Muscle layer of duodenum (tissue), 2 donors: ENCODE measurements at regions not wholly inside any gene's neighbourhood (a gene's known extent, or its start where the extent isn't known, plus 50 kb on each side); places are given as distances from the start of the nearest gene placed in this dataset.

ENCODE experiments used
- H3K27ac ChIP-seq: one replicate; pipeline ENCODE4 v1.7.0; 2013; ENCODE audit warnings: mild to moderate bottlenecking, low read length
- H3K27me3 ChIP-seq: one replicate; pipeline ENCODE4 v1.7.0; 2013; ENCODE audit warnings: low read depth, mild to moderate bottlenecking, control low read depth, low read length
- H3K36me3 ChIP-seq, 2 donors: one replicate each; pipeline ENCODE4 v1.7.0; 2013; ENCODE audit warnings: low read length in 2 of 2, control low read depth in 1 of 2, mild to moderate bottlenecking in 1 of 2; ENCODE audit not compliant: insufficient read depth in 2 of 2, control insufficient read depth in 1 of 2
- H3K4me1 ChIP-seq, 2 donors: one replicate each; pipeline ENCODE4 v1.7.0; 2013; ENCODE audit warnings: low read length in 2 of 2, mild to moderate bottlenecking in 2 of 2, control low read depth in 1 of 2, moderate library complexity in 1 of 2; ENCODE audit not compliant: insufficient read depth in 2 of 2, control insufficient read depth in 1 of 2
- H3K4me3 ChIP-seq, 2 donors: one replicate each; pipeline ENCODE4 v1.7.0; 2013; ENCODE audit warnings: low read length in 2 of 2, low read depth in 1 of 2, mild to moderate bottlenecking in 1 of 2
- H3K9me3 ChIP-seq, 2 donors: one replicate each; pipeline ENCODE4 v1.7.0; 2013; ENCODE audit warnings: low read length in 2 of 2, control low read depth in 1 of 2, mild to moderate bottlenecking in 1 of 2; ENCODE audit not compliant: control insufficient read depth in 1 of 2
- donor health status: healthy.

- H3K27ac ChIP-seq = no peak overlapping the region
- no peaks in the 10 kb centered on the region for H3K27me3 ChIP-seq
- H3K36me3 ChIP-seq = no peaks in the 10 kb centered on the region
- peaks cover 2 to 4% of the 10 kb centered on the region in 2 donors for H3K4me1 ChIP-seq
- no peak overlapping the region for H3K4me3 ChIP-seq
- H3K9me3 ChIP-seq = no peaks in the 10 kb centered on the region
These were observed 493.9 kb downstream of the MN1 start for GRCh38 chr22:27307545-27308247.

- Histone ChIP-seq H3K4me3 (no peak overlapping the region), H3K27me3 (no peaks in the 10 kb centered on the region), H3K4me1 (peaks cover 9 to 11% of the 10 kb centered on the region in 2 donors), H3K36me3 (no peaks in the 10 kb centered on the region), H3K27ac (no peak overlapping the region), H3K9me3 (no peaks in the 10 kb centered on the region)
These were observed 493.0 kb downstream of the MN1 start for GRCh38 chr22:27308513-27308912.

- no peak overlapping the region for H3K27ac ChIP-seq
- H3K4me1 ChIP-seq = peaks cover 11 to 12% of the 10 kb centered on the region in 2 donors
- H3K27me3 ChIP-seq = no peaks in the 10 kb centered on the region
- no peak overlapping the region for H3K4me3 ChIP-seq
- H3K36me3 ChIP-seq = no peaks in the 10 kb centered on the region
- no peaks in the 10 kb centered on the region for H3K9me3 ChIP-seq
These were observed 491.9 kb downstream of the MN1 start for GRCh38 chr22:27309697-27310096.

DNA sequence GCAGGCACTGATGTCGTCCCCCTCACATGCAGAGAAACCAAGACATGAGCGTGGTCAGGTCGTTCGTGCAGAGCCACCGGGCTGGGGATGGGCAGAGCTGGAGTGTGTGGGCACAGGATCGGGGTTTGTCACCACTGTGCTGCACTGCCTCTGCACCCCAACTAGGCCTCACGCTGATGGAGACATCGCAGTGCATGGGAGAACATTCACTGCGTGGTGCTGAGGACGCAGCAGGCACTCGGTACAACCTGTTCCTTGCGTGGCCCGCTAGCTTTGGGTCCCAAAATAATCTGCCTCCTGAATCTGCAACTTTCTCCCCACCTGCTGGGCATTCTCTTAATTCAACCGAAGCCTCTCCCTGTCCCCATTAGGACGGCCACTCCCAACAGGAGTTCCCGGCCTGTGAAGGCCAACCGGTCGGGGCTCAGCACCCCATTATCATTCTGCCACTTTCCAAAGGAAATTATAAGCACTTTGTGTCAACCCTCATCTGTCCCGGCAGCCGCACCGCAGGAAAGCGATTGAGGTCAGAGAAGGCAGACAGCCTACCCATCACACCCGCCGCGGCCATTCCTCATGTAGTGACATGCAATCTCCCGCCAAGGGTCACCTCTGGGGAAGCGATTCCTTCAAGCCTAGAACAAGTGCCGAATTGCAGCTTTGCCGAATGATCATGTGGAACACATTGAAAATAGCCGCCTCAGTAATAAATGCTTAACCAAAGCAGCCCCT, 490.4 kb downstream of the MN1 start:
- Histone ChIP-seq H3K27ac (no peak overlapping the region), H3K36me3 (no peaks in the 10 kb centered on the region), H3K9me3 (no peaks in the 10 kb centered on the region), H3K27me3 (no peaks in the 10 kb centered on the region), H3K4me1 (peaks cover 11 to 12% of the 10 kb centered on the region in 2 donors), H3K4me3 (no peak overlapping the region)

DNA sequence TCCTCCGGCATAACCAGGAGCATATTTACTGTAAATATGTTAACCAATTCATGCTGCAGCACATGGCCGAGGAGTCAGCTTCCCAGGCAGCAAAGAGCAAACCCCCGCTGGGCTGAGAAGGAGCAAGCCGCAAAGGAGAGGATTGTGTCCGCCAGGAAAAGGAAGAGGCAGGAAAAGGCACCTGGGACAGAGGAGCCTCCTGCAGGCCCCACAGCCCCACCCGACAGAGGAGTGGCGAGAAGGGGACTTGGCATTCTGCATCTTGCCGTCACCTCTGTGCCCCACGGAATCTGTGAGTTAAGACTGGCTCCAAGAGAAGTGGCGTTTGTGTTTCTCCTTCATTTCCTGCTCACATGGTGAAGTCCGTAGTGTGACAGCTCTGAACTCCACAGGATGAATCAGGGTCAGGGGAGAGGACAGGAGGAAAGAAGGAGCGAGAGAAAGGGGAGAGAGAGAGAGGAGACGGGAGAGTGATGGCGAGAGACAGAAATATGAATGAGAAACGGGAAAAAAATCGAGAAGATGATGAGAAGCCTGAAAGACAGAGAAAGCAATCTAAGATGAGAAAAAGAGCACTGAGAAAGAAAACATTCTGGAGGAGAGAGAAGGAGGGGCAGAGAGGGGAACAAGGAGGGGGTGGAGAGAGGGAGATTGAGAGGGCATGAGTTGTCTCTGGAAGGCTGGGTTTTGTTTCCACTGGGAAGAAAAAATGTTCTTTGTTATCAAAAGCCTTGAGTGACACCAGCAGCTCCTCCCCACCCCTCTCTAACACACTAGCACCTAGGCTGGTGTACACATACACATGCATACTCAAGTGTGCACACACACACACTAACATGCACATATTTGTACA, 489.6 kb downstream of the MN1 start:
- H3K4me3 ChIP-seq = no peak overlapping the region
- no peaks in the 10 kb centered on the region for H3K9me3 ChIP-seq
- H3K27me3 ChIP-seq = no peaks in the 10 kb centered on the region

GRCh38 chr22:27312565-27312964, 489.0 kb downstream of the MN1 start:
- Histone ChIP-seq H3K9me3 (no peaks in the 10 kb centered on the region), H3K27me3 (no peaks in the 10 kb centered on the region), H3K4me1 (peaks cover 11 to 12% of the 10 kb centered on the region in 2 donors), H3K36me3 (no peaks in the 10 kb centered on the region), H3K27ac (no peak overlapping the region), H3K4me3 (no peak overlapping the region)

More for the DNA sequence above, 489.6 kb downstream of the MN1 start:
- peaks cover 11 to 12% of the 10 kb centered on the region in 2 donors for H3K4me1 ChIP-seq
- H3K27ac ChIP-seq = no peak overlapping the region
- no peaks in the 10 kb centered on the region for H3K36me3 ChIP-seq

DNA sequence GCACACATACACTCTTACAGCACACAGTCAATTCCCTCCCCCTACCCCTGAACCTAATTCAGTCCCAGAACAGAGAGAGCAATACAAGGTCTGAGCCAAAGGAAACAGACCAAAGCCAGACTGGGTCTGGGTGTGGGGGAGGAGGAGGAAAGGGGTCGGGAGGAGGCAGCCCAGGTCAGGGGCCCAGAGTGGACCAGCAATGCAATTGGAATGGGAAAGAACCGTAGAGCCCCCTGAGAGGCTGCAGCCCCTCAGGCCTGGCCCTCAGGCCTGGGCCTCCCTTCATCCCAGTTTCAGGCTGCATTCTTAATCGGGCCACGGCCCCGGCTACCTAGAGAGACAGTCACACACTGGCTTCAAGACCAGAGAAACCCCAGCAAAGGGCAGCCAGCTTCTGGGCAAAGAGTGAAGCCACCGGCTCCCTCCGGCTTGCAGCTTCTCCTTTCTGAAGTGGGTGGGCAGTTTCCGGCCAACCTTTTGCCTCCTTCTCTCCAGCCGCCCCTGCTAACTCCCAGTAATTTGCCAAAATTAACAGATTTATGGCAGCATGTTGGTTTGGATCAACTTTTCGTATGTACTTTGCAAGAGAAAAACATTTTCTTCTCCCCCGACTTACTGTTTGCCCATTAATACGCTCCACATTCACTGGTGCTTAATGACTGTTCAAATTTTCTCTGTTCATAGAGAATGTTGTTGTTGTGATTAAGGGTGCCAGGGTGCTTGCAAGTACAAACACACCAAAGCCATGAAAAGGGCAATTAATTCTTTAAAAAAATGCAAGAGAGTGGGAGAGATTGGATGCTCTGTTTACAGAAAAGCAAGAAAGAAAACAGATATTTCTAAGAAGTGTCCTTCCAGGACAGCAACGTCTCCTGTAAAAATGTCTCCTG, 488.3 kb downstream of the MN1 start:
- Histone ChIP-seq H3K9me3 (no peaks in the 10 kb centered on the region), H3K4me3 (no peak overlapping the region), H3K27me3 (no peaks in the 10 kb centered on the region), H3K27ac (no peak overlapping the region), H3K36me3 (no peaks in the 10 kb centered on the region), H3K4me1 (peaks cover 12 to 14% of the 10 kb centered on the region in 2 donors)

DNA sequence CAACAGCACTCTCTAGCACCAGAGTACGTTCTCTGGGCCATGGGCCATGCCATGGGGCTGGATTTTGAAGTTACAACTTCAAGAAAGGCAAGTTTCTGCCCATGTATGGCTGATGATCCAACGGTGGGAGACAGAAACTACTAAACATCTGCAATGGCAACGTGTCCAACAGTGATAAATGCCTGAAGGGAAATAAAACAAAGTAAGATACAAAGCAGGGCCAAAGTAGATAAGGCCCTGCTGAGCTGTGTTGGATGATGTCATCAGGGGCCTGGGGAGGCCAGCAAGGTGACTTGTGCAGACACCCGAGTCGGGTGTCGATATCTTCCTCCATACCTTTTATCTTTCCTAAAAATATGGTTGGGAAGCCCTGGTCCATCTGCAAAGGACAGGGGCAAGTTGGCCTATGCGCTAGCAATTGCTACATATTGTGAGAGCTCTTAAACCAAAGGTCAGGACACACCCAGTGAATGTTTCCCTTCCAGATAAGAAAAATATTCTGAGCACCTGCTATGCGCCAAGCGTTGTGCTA, 487.2 kb downstream of the MN1 start:
- Histone ChIP-seq H3K4me3 (no peak overlapping the region), H3K9me3 (no peaks in the 10 kb centered on the region), H3K27me3 (no peaks in the 10 kb centered on the region), H3K4me1 (peaks cover 12 to 21% of the 10 kb centered on the region in 2 donors), H3K36me3 (no peaks in the 10 kb centered on the region), H3K27ac (no peak overlapping the region)

DNA sequence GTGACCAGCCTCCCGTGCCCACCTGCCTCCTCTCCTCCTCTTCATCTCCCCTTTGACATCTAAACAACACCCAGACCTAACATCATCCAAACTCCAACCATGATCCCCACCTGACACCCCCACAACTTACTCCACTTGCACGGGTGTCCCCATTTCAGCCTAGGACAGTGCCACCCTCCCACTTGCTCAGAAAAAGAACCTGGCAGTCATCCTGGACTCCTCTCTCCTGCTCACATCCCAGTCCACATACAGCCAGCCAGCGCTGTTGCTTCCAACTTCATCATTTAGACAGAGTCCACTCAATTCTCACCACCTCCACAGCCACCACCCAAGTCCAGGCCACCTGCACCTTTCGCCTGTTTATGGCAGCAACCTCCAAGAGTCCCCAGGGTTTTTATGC, 485.7 kb downstream of the MN1 start:
- Histone ChIP-seq H3K27me3 (no peaks in the 10 kb centered on the region), H3K27ac (no peak overlapping the region), H3K9me3 (no peaks in the 10 kb centered on the region), H3K36me3 (no peaks in the 10 kb centered on the region), H3K4me3 (no peak overlapping the region), H3K4me1 (peaks cover 12 to 18% of the 10 kb centered on the region in 2 donors)

- Histone ChIP-seq H3K27ac (no peak overlapping the region), H3K4me1 (peaks cover 12 to 18% of the 10 kb centered on the region in 2 donors), H3K9me3 (no peaks in the 10 kb centered on the region), H3K4me3 (no peak overlapping the region), H3K27me3 (no peaks in the 10 kb centered on the region), H3K36me3 (no peaks in the 10 kb centered on the region)
These were observed 484.5 kb downstream of the MN1 start for GRCh38 chr22:27317096-27317495.
